ENCODE measurements at regions not wholly inside any gene's neighbourhood (a gene's known extent, or its start where the extent isn't known, plus 50 kb on each side); places are given as distances from the start of the nearest gene placed in this dataset.

- DNase-seq (ENCODE audit: low read depth in 1 of 2, low spot score in 1 of 2), result no peak
Measured at GRCh38 chr11:70716986-70717775, 318.9 kb downstream of the CTTN start.

- no peak for DNase-seq (ENCODE audit: low read depth in 1 of 2, low spot score in 1 of 2)
Measured at GRCh38 chr11:70717936-70718595, 319.7 kb downstream of the CTTN start.

- DNase-seq (ENCODE audit: low read depth in 1 of 2, low spot score in 1 of 2), result no peak
Measured at GRCh38 chr11:70719516-70719915, 321.2 kb downstream of the CTTN start.

GRCh38 chr11:70720281-70720680 is 322.0 kb downstream of the CTTN start:
- DNase-seq (ENCODE audit: low read depth in 1 of 2, low spot score in 1 of 2), result no peak

GRCh38 chr11:70721006-70721405 is 322.7 kb downstream of the CTTN start:
- DNase-seq (ENCODE audit: low read depth in 1 of 2, low spot score in 1 of 2), result no peak

GRCh38 chr11:70725278-70725677 is 326.9 kb downstream of the CTTN start:
- no peak for DNase-seq (ENCODE audit: low read depth in 1 of 2, low spot score in 1 of 2)

GRCh38 chr11:70725739-70726138 is 327.4 kb downstream of the CTTN start:
- DNase-seq (ENCODE audit: low read depth in 1 of 2, low spot score in 1 of 2), result no peak

GRCh38 chr11:70727021-70727420 is 328.7 kb downstream of the CTTN start:
- DNase-seq (ENCODE audit: low read depth in 1 of 2, low spot score in 1 of 2), result no peak

- DNase-seq (ENCODE audit: low read depth in 1 of 2, low spot score in 1 of 2), result no peak
Measured at GRCh38 chr11:70727899-70728620, 329.7 kb downstream of the CTTN start.

- no peak for DNase-seq (ENCODE audit: low read depth in 1 of 2, low spot score in 1 of 2)
Measured at GRCh38 chr11:70729949-70730348, 331.6 kb downstream of the CTTN start.

- no peak for DNase-seq (ENCODE audit: low read depth in 1 of 2, low spot score in 1 of 2)
Measured at GRCh38 chr11:70730411-70730810, 332.1 kb downstream of the CTTN start.

- DNase-seq (ENCODE audit: low read depth in 1 of 2, low spot score in 1 of 2), result no peak
Measured at GRCh38 chr11:70731271-70732022, 333.1 kb downstream of the CTTN start.

GRCh38 chr11:70732023-70732880 is 333.9 kb downstream of the CTTN start:
- DNase-seq (ENCODE audit: low read depth in 1 of 2, low spot score in 1 of 2), result no peak

- no peak for DNase-seq (ENCODE audit: low read depth in 1 of 2, low spot score in 1 of 2)
Measured at GRCh38 chr11:70732881-70733196, 334.5 kb downstream of the CTTN start.

GRCh38 chr11:70733327-70734325 is 335.3 kb downstream of the CTTN start:
- DNase-seq (ENCODE audit: low read depth in 1 of 2, low spot score in 1 of 2), result no peak

GRCh38 chr11:70734379-70734778 is 336.1 kb downstream of the CTTN start:
- no peak for DNase-seq (ENCODE audit: low read depth in 1 of 2, low spot score in 1 of 2)

- DNase-seq (ENCODE audit: low read depth in 1 of 2, low spot score in 1 of 2), result no peak
Measured at GRCh38 chr11:70734911-70735310, 336.6 kb downstream of the CTTN start.

- DNase-seq (ENCODE audit: low read depth in 1 of 2, low spot score in 1 of 2), result no peak
Measured at GRCh38 chr11:70735976-70736375, 337.6 kb downstream of the CTTN start.

- no peak for DNase-seq (ENCODE audit: low read depth in 1 of 2, low spot score in 1 of 2)
Measured at GRCh38 chr11:70736461-70736860, 338.1 kb downstream of the CTTN start.

All from activated CD4-positive, alpha-beta T cell treated with anti-CD3 and anti-CD28 coated beads, Interleukin-2, amount 50 U/mL, for 24 hours (primary cell).